ENCODE measurements at regions not wholly inside any gene's neighbourhood (a gene's known extent, or its start where the extent isn't known, plus 50 kb on each side); places are given as distances from the start of the nearest gene placed in this dataset.

DNA sequence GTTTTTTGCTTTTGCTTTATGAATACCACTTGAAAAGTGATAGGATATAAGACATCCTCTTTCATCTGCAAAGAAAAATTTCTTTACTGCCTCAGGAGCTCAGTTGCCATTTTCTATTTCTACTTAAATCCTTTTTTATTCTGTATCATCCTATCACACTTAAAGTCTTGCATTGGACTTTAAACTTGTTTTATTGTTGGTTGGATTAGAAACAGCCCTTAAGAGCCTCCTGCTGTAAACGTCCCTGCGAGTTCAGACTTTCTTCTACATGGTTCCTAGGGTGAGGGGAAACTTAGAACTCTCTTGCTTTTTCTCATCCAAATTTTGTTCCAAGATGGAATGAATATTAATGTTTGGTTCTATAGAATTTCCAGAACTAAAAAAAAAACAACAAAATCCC lies 234.3 kb downstream of the JRKL start:
- intact Hi-C loops (cut with DNase I; ENCODE audit: low total_unique reads), result no loop called here
- H3K36me3 ChIP-seq, result no peaks in the 10 kb centered on the region
- TF ChIP-seq, protein P1, sequence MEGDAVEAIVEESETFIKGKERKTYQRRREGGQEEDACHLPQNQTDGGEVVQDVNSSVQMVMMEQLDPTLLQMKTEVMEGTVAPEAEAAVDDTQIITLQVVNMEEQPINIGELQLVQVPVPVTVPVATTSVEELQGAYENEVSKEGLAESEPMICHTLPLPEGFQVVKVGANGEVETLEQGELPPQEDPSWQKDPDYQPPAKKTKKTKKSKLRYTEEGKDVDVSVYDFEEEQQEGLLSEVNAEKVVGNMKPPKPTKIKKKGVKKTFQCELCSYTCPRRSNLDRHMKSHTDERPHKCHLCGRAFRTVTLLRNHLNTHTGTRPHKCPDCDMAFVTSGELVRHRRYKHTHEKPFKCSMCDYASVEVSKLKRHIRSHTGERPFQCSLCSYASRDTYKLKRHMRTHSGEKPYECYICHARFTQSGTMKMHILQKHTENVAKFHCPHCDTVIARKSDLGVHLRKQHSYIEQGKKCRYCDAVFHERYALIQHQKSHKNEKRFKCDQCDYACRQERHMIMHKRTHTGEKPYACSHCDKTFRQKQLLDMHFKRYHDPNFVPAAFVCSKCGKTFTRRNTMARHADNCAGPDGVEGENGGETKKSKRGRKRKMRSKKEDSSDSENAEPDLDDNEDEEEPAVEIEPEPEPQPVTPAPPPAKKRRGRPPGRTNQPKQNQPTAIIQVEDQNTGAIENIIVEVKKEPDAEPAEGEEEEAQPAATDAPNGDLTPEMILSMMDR (IDR thresholded peaks at IDR 0.05), result no peak

DNA sequence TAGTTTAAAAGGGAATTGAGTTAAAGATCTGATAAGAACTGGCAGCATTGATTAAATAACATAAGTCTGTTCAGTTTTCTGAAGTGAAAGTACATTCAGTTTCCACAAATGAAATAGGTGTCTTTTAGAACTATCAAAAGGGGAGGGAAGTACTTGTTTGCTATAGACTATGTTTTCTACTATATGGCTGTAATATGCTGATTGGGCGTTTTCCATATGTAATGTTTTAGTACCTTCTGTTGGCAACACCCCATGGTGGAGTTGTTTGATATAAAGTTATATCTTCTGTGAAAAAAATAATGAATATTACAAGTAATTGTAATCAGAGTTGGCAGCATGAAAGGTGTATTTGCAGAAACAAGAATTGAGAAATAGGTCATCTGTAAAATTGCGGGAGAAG lies 237.6 kb downstream of the JRKL start:
- Histone ChIP-seq H3K36me3 (no peaks in the 10 kb centered on the region), H3K27me3 (no peaks in the 10 kb centered on the region), H3K27ac (no peak overlapping the region), H3K4me1 (peaks cover 0 to 2% (median 0%) of the 10 kb centered on the region in 4 donors), H3K9me3 (no peaks in the 10 kb centered on the region), H3K4me3 (no peak overlapping the region)
- intact Hi-C loops (cut with DNase I; ENCODE audit: low total_unique reads), result no loop called here
- TF ChIP-seq, protein P1 (IDR thresholded peaks at IDR 0.05), result no peak
- no peak for DNase-seq

More for the DNA sequence above, 234.3 kb downstream of the JRKL start:
- Histone ChIP-seq H3K4me3 (no peak overlapping the region), H3K9me3 (no peaks in the 10 kb centered on the region), H3K4me1 (peaks cover 0 to 7% (median 0%) of the 10 kb centered on the region in 4 donors), H3K27ac (no peak overlapping the region), H3K27me3 (no peaks in the 10 kb centered on the region)
- DNase-seq, result no peak

GRCh38 chr11:96635655-96636054 lies 245.8 kb downstream of the JRKL start:
- Histone ChIP-seq H3K36me3 (no peaks in the 10 kb centered on the region), H3K4me1 (no peaks in the 10 kb centered on the region), H3K9me3 (peaks cover 0 to 12% (median 0%) of the 10 kb centered on the region in 3 donors), H3K27me3 (no peaks in the 10 kb centered on the region), H3K4me3 (no peak overlapping the region), H3K27ac (no peak overlapping the region)
- DNase-seq, result no peak
- intact Hi-C loops (cut with DNase I; ENCODE audit: low total_unique reads), result no loop called here
- TF ChIP-seq, protein P1 (IDR thresholded peaks at IDR 0.05), result no peak

- no peak for DNase-seq
- Histone ChIP-seq H3K27me3 (no peaks in the 10 kb centered on the region), H3K36me3 (no peaks in the 10 kb centered on the region), H3K4me3 (no peak overlapping the region), H3K4me1 (peaks cover 0 to 15% (median 0%) of the 10 kb centered on the region in 4 donors), H3K9me3 (peaks cover 0 to 9% (median 0%) of the 10 kb centered on the region in 3 donors), H3K27ac (no peak overlapping the region)
- TF ChIP-seq, protein P1 (IDR thresholded peaks at IDR 0.05), result no peak
- intact Hi-C loops (cut with DNase I; ENCODE audit: low total_unique reads), result no loop called here
Observed at GRCh38 chr11:96641261-96641660, 251.4 kb downstream of the JRKL start.

- Histone ChIP-seq H3K4me3 (no peak overlapping the region), H3K27ac (no peak overlapping the region), H3K9me3 (no peaks in the 10 kb centered on the region), H3K36me3 (no peaks in the 10 kb centered on the region), H3K4me1 (peaks cover 0 to 15% (median 0%) of the 10 kb centered on the region in 4 donors), H3K27me3 (no peaks in the 10 kb centered on the region)
- TF ChIP-seq, protein P1 (IDR thresholded peaks at IDR 0.05), result no peak
- intact Hi-C loops (cut with DNase I; ENCODE audit: low total_unique reads), result no loop called here
- no peak for DNase-seq
Observed at GRCh38 chr11:96642583-96642982, 252.8 kb downstream of the JRKL start.

- DNase-seq, result no peak
- H3K27me3 ChIP-seq, result no peaks in the 10 kb centered on the region
- peaks cover 0 to 15% (median 0%) of the 10 kb centered on the region in 4 donors for H3K4me1 ChIP-seq
- no peak overlapping the region for H3K4me3 ChIP-seq
- intact Hi-C loops (cut with DNase I; ENCODE audit: low total_unique reads), result no loop called here
- TF ChIP-seq, protein P1 (IDR thresholded peaks at IDR 0.05), result no peak
- no peaks in the 10 kb centered on the region for H3K36me3 ChIP-seq
- H3K9me3 ChIP-seq, result no peaks in the 10 kb centered on the region
- no peak overlapping the region for H3K27ac ChIP-seq
Observed at GRCh38 chr11:96643173-96643572, 253.4 kb downstream of the JRKL start.

All from tibial artery (tissue), 4 donors.